Liver (tissue), 7 donors: ENCODE measurements at regions not wholly inside any gene's neighbourhood (a gene's known extent, or its start where the extent isn't known, plus 50 kb on each side); places are given as distances from the start of the nearest gene placed in this dataset.

Source experiments
- DNase-seq: peaks from one replicate; pipeline ENCODE4 v3.0.0-alpha.2; 2017; ENCODE audit warnings: low spot score
- H3K27ac ChIP-seq, 2 donors: one replicate each; pipeline ENCODE4 v1.7.0; 2013; ENCODE audit warnings: inconsistent platforms in 2 of 2, low read length in 2 of 2, control low read depth in 1 of 2, low read depth in 1 of 2, mild to moderate bottlenecking in 1 of 2
- H3K27me3 ChIP-seq, 4 donors: one replicate each; pipeline versions ENCODE4 v1.6.1 to v1.7.0; 2013; ENCODE audit warnings: low read length in 3 of 4, inconsistent platforms in 1 of 4, mild to moderate bottlenecking in 1 of 4, moderate library complexity in 1 of 4; ENCODE audit not compliant: control insufficient read depth in 4 of 4, insufficient read depth in 4 of 4
- H3K36me3 ChIP-seq, 4 donors: one replicate each; pipeline versions ENCODE4 v1.6.1 to v1.7.0; 2013; ENCODE audit warnings: low read length in 3 of 4, mild to moderate bottlenecking in 3 of 4, low read depth in 1 of 4, moderate library complexity in 1 of 4; ENCODE audit not compliant: control insufficient read depth in 4 of 4, insufficient read depth in 3 of 4
- H3K4me1 ChIP-seq, 4 donors: one replicate each; pipeline versions ENCODE4 v1.6.1 to v1.7.0; 2013; ENCODE audit warnings: low read length in 3 of 4, mild to moderate bottlenecking in 3 of 4, moderate library complexity in 1 of 4; ENCODE audit not compliant: control insufficient read depth in 4 of 4, insufficient read depth in 4 of 4
- H3K4me3 ChIP-seq, 3 donors: one replicate each; pipeline versions ENCODE4 v1.6.1 to v1.7.0; 2013; ENCODE audit warnings: low read length in 3 of 3, control low read depth in 1 of 3, low read depth in 1 of 3, mild to moderate bottlenecking in 1 of 3
- H3K9ac ChIP-seq, 2 donors: one replicate each; pipeline ENCODE4 v1.7.0; 2013; ENCODE audit warnings: low read length in 2 of 2, mild to moderate bottlenecking in 2 of 2, moderate library complexity in 2 of 2, control low read depth in 1 of 2, low read depth in 1 of 2
- H3K9me3 ChIP-seq, 4 donors: one replicate each; pipeline versions ENCODE4 v1.6.1 to v1.7.0; 2013; ENCODE audit warnings: low read length in 3 of 4; ENCODE audit not compliant: control insufficient read depth in 4 of 4
- EGR1 ChIP-seq, 2 donors: IDR thresholded peaks; 2 replicates each; pipeline ENCODE4 v1.6.1; 2016 to 2018; ENCODE audit warnings: antibody characterized with exemption in 2 of 2, low read depth in 2 of 2
- FOXA1 ChIP-seq: IDR thresholded peaks from 2 replicates; pipeline ENCODE4 v1.6.1; 2016; ENCODE audit warnings: antibody characterized with exemption
- HNF4A ChIP-seq, 2 donors: conservative IDR thresholded peaks; 2 replicates each; pipeline ENCODE4 v1.6.1; 2016; ENCODE audit warnings: antibody characterized with exemption in 2 of 2, mild to moderate bottlenecking in 2 of 2
- JUND ChIP-seq, 2 donors: IDR thresholded peaks; 2 replicates each; pipeline ENCODE4 v1.6.1; 2016; ENCODE audit warnings: antibody characterized with exemption in 2 of 2
- RAD21 ChIP-seq, 2 donors: IDR thresholded peaks; 2 replicates each; pipeline ENCODE4 v1.6.1; 2016; ENCODE audit warnings: antibody characterized with exemption in 2 of 2, mild to moderate bottlenecking in 2 of 2
- SP1 ChIP-seq: IDR thresholded peaks from 2 replicates; pipeline ENCODE4 v1.6.1; 2018; ENCODE audit warnings: antibody characterized with exemption, mild to moderate bottlenecking
- YY1 ChIP-seq: IDR thresholded peaks from 2 replicates; pipeline ENCODE4 v1.6.1; 2016; ENCODE audit warnings: antibody characterized with exemption, mild to moderate bottlenecking
- WGBS: extraction: QIAGEN DNeasy Blood & Tissue Kit; methylation state at CpG from one replicate; pipeline ENCODE4 v1.1.7; 2013; 5-methylcytosine and 5-hydroxymethylcytosine counted together
- TF ChIP-seq, protein P1 (sequence below): IDR thresholded peaks from 2 replicates; pipeline ENCODE4 v1.6.1; 2016; ENCODE audit warnings: antibody characterized with exemption, mild to moderate bottlenecking
- TF ChIP-seq, protein P2 (sequence below): IDR thresholded peaks from 2 replicates; pipeline ENCODE4 v1.6.1; 2016; ENCODE audit warnings: antibody characterized with exemption
- TF ChIP-seq, protein P3 (sequence below): IDR thresholded peaks from 2 replicates; pipeline ENCODE4 v1.6.1; 2016; ENCODE audit warnings: antibody characterized with exemption
- TF ChIP-seq, protein P4 (sequence below): IDR thresholded peaks from 2 replicates; pipeline ENCODE4 v1.6.1; 2016; ENCODE audit warnings: antibody characterized with exemption
- donor health status: healthy.
- donor health status: healthy.
- donor health status: healthy.
- donor health status: healthy.

DNA sequence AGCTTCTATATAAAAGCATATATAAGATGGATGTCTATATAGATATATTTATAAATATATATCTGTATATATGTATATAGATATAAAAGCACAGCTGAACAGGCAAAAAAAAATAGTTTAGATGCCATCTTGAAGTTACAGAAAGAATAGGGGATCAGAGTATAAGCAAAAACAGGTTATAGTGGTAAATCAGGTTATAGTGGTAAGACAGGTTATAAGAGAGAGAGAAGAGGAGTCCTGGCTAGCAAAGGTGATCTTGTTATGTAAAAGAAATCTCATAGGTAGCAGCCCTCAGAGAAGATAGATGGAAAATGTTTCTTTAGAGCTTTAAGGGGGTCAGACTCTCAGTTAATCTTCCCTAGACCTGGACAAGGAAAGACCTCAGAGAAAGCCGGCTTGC, 1263.1 kb downstream of the PCDH7 start (continued):
- TF ChIP-seq, protein P1, sequence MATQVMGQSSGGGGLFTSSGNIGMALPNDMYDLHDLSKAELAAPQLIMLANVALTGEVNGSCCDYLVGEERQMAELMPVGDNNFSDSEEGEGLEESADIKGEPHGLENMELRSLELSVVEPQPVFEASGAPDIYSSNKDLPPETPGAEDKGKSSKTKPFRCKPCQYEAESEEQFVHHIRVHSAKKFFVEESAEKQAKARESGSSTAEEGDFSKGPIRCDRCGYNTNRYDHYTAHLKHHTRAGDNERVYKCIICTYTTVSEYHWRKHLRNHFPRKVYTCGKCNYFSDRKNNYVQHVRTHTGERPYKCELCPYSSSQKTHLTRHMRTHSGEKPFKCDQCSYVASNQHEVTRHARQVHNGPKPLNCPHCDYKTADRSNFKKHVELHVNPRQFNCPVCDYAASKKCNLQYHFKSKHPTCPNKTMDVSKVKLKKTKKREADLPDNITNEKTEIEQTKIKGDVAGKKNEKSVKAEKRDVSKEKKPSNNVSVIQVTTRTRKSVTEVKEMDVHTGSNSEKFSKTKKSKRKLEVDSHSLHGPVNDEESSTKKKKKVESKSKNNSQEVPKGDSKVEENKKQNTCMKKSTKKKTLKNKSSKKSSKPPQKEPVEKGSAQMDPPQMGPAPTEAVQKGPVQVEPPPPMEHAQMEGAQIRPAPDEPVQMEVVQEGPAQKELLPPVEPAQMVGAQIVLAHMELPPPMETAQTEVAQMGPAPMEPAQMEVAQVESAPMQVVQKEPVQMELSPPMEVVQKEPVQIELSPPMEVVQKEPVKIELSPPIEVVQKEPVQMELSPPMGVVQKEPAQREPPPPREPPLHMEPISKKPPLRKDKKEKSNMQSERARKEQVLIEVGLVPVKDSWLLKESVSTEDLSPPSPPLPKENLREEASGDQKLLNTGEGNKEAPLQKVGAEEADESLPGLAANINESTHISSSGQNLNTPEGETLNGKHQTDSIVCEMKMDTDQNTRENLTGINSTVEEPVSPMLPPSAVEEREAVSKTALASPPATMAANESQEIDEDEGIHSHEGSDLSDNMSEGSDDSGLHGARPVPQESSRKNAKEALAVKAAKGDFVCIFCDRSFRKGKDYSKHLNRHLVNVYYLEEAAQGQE = no peak
- TF ChIP-seq HNF4A (conservative IDR thresholded peaks at IDR 0.05) = no peak

DNA sequence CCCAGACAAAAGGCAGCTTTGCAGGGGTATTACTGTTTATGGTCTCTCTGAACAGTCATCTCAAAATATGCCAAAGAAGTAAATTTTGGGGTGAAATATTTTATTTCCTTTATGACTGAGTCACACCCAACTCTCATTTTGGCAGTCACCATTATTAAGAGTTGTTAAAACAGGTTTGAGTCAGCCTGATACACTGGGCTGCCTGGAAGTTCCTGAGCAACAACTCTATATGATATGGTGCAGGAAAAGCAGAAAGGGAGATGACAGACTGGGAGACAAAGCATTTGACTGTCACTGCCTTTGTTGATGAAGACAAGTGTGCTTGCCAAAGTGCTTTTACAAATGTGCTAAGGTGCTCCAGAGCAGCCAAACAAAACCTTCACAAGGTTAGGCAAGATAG, 1263.5 kb downstream of the PCDH7 start:
- DNase-seq = no peak
- Histone ChIP-seq H3K36me3 (no peaks in the 10 kb centered on the region), H3K4me3 (no peak overlapping the region), H3K9ac (no peak overlapping the region), H3K9me3 (no peaks in the 10 kb centered on the region), H3K27ac (no peak overlapping the region), H3K27me3 (no peaks in the 10 kb centered on the region), H3K4me1 (no peaks in the 10 kb centered on the region)
- TF ChIP-seq RAD21 (IDR thresholded peaks at IDR 0.05) (no peak), JUND (IDR thresholded peaks at IDR 0.05) (no peak), FOXA1 (no peak), EGR1 (IDR thresholded peaks at IDR 0.05; ENCODE audit: low read depth in 2 of 2) (no peak), HNF4A (conservative IDR thresholded peaks at IDR 0.05) (no peak), SP1 (no peak), YY1 (no peak)
- TF ChIP-seq, protein P1 = no peak
- TF ChIP-seq, protein P2, sequence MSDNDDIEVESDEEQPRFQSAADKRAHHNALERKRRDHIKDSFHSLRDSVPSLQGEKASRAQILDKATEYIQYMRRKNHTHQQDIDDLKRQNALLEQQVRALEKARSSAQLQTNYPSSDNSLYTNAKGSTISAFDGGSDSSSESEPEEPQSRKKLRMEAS = no peak
- TF ChIP-seq, protein P3, sequence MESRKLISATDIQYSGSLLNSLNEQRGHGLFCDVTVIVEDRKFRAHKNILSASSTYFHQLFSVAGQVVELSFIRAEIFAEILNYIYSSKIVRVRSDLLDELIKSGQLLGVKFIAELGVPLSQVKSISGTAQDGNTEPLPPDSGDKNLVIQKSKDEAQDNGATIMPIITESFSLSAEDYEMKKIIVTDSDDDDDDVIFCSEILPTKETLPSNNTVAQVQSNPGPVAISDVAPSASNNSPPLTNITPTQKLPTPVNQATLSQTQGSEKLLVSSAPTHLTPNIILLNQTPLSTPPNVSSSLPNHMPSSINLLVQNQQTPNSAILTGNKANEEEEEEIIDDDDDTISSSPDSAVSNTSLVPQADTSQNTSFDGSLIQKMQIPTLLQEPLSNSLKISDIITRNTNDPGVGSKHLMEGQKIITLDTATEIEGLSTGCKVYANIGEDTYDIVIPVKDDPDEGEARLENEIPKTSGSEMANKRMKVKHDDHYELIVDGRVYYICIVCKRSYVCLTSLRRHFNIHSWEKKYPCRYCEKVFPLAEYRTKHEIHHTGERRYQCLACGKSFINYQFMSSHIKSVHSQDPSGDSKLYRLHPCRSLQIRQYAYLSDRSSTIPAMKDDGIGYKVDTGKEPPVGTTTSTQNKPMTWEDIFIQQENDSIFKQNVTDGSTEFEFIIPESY = no peak
- TF ChIP-seq, protein P4, sequence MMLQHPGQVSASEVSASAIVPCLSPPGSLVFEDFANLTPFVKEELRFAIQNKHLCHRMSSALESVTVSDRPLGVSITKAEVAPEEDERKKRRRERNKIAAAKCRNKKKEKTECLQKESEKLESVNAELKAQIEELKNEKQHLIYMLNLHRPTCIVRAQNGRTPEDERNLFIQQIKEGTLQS = no peak

DNA sequence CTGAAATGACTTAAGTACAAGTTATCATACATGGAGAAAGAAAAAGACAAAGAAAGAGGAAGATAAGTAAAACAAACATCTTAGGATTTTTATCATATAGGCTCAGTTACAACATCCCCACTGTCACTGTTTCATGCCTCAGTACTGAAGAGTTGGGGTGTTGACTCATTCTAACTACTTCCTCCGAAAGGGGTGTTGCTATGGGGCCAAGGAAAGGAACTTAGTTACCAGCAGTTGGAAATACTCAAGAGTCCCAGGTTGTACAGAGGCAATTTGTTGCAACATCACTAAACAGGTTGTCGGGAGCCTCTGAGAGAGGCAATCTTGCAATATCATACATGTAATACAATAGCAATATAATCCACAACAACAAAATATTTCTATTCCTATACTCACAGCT, 1264.7 kb downstream of the PCDH7 start:
- TF ChIP-seq HNF4A (conservative IDR thresholded peaks at IDR 0.05) = no peak
- no peak for TF ChIP-seq YY1
- no peak for DNase-seq
- H3K27me3 ChIP-seq = no peaks in the 10 kb centered on the region
- H3K36me3 ChIP-seq = no peaks in the 10 kb centered on the region
- H3K4me1 ChIP-seq = no peaks in the 10 kb centered on the region
- H3K9me3 ChIP-seq = no peaks in the 10 kb centered on the region
- 76% methylated on average over 2 of the region's 2 CpGs for WGBS
- no peak overlapping the region for H3K9ac ChIP-seq
- no peak overlapping the region for H3K27ac ChIP-seq
- no peak overlapping the region for H3K4me3 ChIP-seq
